HG02840 (cell line): ENCODE measurements at regions not wholly inside any gene's neighbourhood (a gene's known extent, or its start where the extent isn't known, plus 50 kb on each side); places are given as distances from the start of the nearest gene placed in this dataset.
"Not testable (repeated sequence)": the region's sequence is repeated elsewhere in the genome, so short reads cannot be mapped to it uniquely, and the experiment has no call there.

Experiments used
- ATAC-seq: cut with Tn5 transposase; IDR thresholded peaks from one replicate; pipeline ENCODE4 v1.9.1; 2021; ENCODE audit warnings: mild to moderate bottlenecking, moderate library complexity, moderate number of reproducible peaks; ENCODE audit not compliant: unreplicated experiment, low FRiP score

GRCh38 chr12:25784669-25785068, 173.8 kb upstream of the RASSF8 start:
- no peak for ATAC-seq

GRCh38 chr12:25785134-25785533, 173.3 kb upstream of the RASSF8 start:
- no peak for ATAC-seq

GRCh38 chr12:25787701-25788100, 170.8 kb upstream of the RASSF8 start:
- ATAC-seq: no peak

- no peak for ATAC-seq
Measured at GRCh38 chr12:25788707-25789442, 169.6 kb upstream of the RASSF8 start.

GRCh38 chr12:25789541-25789944, 168.9 kb upstream of the RASSF8 start:
- no peak for ATAC-seq

- no peak for ATAC-seq
Measured at GRCh38 chr12:25792031-25792430, 166.5 kb upstream of the RASSF8 start.

GRCh38 chr12:25793196-25793595, 165.3 kb upstream of the RASSF8 start:
- no peak for ATAC-seq

GRCh38 chr12:25794571-25794970, 163.9 kb upstream of the RASSF8 start:
- no peak for ATAC-seq

- ATAC-seq: no peak
Measured at GRCh38 chr12:25796523-25797000, 161.9 kb upstream of the RASSF8 start.

GRCh38 chr12:25797386-25797785, 161.1 kb upstream of the RASSF8 start:
- no peak for ATAC-seq

- no peak for ATAC-seq
Measured at GRCh38 chr12:25797949-25798348, 160.5 kb upstream of the RASSF8 start.

- no peak for ATAC-seq
Measured at GRCh38 chr12:25800101-25800500, 158.4 kb upstream of the RASSF8 start.

- no peak for ATAC-seq
Measured at GRCh38 chr12:25801734-25802133, 156.7 kb upstream of the RASSF8 start.

GRCh38 chr12:25802143-25802542, 156.3 kb upstream of the RASSF8 start:
- ATAC-seq: no peak

- not testable (repeated sequence) for ATAC-seq
Measured at GRCh38 chr12:25803029-25803664, 155.3 kb upstream of the RASSF8 start.

GRCh38 chr12:25804286-25804685, 154.2 kb upstream of the RASSF8 start:
- ATAC-seq: not testable (repeated sequence)

GRCh38 chr12:25806271-25806670, 152.2 kb upstream of the RASSF8 start:
- no peak for ATAC-seq

GRCh38 chr12:25808604-25809003, 149.9 kb upstream of the RASSF8 start:
- no peak for ATAC-seq

- no peak for ATAC-seq
Measured at GRCh38 chr12:25810683-25811082, 147.8 kb upstream of the RASSF8 start.

- peak; percentile 57 for ATAC-seq
Measured at GRCh38 chr12:25811656-25812126, 146.8 kb upstream of the RASSF8 start.

- ATAC-seq: no peak
Measured at GRCh38 chr12:25812295-25812694, 146.2 kb upstream of the RASSF8 start.

- ATAC-seq: no peak
Measured at GRCh38 chr12:25813843-25814242, 144.6 kb upstream of the RASSF8 start.
